HG02943 (cell line): ENCODE measurements at regions not wholly inside any gene's neighbourhood (a gene's known extent, or its start where the extent isn't known, plus 50 kb on each side); places are given as distances from the start of the nearest gene placed in this dataset.
"Not testable (repeated sequence)": the region's sequence is repeated elsewhere in the genome, so short reads cannot be mapped to it uniquely, and the experiment has no call there.

ENCODE experiments used
- ATAC-seq: cut with Tn5 transposase; IDR thresholded peaks from one replicate; pipeline ENCODE4 v1.9.1; 2021; ENCODE audit warnings: mild to moderate bottlenecking, low read depth, moderate library complexity; ENCODE audit not compliant: unreplicated experiment

DNA sequence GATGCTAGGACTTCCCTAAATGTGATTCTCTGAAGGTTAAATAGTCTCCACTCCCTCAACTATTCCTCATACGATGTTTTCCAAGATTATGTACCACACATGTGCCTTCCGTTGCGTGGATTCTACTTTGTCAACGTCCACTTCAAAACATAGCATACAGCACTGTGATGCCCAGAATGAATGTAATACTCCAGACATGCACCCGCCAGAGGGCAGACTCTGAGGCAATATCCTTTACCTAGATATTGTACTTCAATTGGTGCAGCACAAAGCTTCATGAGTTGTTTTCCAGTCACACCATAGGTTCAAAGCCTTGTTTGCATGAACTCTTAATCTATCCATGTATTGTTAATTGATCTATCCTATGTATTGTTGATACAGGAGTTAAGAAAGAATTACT is 201.0 kb upstream of the NABP1 start:
- no peak for ATAC-seq

DNA sequence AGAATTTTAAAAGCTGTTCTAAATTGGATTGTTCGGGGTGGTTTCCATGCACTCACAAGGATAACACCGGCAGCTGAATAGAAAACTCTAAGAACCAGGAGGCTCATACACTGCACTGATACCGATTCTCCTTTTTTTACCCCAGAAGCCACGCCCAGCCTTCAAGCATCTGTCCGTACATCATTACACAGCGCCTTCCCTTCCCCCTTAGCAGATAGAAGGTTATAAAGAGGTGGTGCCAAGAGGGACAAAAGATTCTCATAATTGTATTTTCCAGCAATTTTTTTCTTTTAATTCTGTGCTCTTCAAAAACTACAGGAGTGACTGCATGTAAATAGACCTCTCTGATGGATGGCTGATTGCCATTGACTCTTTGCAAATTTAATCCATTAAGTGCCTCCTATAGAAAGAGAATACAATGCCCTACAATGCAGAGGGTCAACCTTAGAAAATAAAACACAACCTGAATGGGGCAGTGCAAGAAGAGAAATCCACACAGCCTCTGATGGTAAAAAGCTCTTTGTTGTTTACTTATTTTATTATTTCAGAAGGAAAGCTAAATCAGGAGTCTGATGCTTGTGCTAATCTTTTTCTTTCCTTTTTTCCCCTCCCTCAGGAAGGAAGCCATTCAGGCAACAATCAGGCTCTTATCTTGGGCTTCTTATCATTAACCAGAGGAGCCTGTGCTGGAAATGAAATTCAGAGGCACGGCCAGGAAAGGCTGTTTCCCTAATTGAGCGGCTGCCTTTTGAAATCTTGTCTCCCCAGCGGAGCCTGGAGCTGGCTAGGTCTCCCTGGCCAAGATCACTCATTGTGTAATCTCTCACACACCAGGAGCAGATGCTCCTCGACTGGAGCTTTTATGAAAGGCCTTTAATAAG is 198.9 kb upstream of the NABP1 start:
- ATAC-seq: no peak

- ATAC-seq: peak; percentile 74
These were observed 198.3 kb upstream of the NABP1 start for GRCh38 chr2:191479680-191480023.

GRCh38 chr2:191481305-191482070 is 196.4 kb upstream of the NABP1 start:
- ATAC-seq: no peak

DNA sequence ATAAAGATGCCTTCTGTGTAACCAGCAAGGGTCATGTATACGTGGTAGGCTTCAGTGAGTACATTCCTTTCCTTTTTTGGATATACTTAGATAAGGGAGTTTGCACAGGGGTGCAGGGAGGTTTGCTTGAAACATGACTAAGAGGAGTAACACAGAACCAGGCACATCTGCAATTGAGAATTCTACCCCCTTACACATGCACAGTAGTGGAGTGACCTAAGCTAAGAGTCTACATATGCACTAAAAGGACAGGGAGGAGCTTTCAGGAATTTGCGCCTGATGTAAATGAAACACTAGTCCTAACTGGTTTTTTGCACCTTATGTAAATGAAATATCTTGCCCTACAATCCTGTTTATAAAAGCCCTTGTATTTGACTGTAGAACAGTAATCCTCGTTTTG is 194.8 kb upstream of the NABP1 start:
- no peak for ATAC-seq

DNA sequence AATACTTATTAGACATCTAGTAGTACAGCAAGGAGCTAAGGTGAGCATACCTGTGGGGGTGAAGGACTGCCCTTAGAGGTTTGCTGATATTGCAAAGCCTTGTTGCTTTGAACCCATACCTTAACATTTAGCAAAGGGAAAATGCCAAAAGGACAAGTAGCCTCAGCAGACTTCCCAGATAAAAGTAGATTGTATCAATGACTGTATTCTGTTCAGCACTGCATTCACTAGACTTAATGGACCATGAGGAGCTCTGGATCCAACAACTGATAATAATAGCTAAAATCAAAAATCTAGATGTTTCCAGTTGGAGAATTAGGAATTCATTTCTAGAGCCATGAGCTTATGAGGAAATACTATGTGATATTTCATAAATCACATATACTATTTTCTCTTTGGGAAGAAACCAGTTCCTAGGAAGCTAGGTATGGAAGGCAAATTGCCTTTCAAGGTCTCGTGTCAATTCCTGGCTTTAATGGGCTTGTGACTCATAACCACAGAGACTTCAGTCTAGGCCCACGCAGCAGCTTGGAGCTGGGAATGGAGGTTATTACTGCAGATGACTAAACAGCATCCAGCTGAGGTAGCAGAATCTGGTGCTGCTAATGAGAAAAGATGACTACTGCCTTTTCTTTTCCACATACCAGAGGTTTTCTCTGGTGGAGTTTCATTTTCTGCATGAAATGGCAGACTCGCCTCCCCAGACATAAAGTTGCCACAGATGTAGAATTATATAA is 191.2 kb upstream of the NABP1 start:
- ATAC-seq: no peak

GRCh38 chr2:191488135-191488534 is 189.8 kb upstream of the NABP1 start:
- ATAC-seq: no peak

DNA sequence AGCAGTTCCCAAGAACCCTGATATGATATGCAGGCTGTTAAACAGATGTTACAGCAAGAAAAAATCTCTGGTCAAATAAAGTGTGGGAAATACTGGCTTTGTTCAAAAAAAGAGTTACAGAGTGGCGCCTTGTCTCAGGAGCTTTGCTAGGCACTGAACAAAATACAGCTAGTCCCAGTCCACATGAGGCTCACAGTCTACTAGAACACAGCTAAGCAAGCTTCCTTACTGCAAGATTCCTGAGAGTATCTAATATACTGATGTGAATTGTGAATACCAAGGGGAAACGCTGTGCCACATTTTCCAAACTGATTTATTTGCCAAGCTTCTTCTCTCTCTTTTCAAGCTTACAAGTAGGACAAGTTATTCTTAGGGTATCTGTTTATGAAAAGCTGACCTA is 188.8 kb upstream of the NABP1 start:
- no peak for ATAC-seq

GRCh38 chr2:191496838-191497237 is 181.1 kb upstream of the NABP1 start:
- ATAC-seq: no peak

DNA sequence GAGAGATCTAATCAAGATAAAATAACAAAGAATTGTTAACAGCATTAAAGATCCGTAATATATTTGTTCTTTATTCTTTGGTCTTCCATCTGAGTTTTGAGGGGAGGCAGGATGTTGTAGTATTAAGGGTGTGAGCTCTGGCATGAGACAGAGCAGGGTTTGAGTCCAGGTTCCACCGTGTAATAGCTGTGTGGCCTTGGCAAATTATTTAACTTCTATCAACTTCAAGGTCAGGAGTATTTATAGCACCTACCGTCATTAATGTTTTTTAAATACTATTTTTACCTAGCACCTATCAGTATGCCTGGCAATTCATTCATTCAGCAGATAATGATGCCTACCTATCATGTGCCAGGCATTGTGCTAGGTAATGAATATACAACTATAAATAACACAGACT is 180.1 kb upstream of the NABP1 start:
- no peak for ATAC-seq

GRCh38 chr2:191499050-191499449 is 178.9 kb upstream of the NABP1 start:
- ATAC-seq: no peak

DNA sequence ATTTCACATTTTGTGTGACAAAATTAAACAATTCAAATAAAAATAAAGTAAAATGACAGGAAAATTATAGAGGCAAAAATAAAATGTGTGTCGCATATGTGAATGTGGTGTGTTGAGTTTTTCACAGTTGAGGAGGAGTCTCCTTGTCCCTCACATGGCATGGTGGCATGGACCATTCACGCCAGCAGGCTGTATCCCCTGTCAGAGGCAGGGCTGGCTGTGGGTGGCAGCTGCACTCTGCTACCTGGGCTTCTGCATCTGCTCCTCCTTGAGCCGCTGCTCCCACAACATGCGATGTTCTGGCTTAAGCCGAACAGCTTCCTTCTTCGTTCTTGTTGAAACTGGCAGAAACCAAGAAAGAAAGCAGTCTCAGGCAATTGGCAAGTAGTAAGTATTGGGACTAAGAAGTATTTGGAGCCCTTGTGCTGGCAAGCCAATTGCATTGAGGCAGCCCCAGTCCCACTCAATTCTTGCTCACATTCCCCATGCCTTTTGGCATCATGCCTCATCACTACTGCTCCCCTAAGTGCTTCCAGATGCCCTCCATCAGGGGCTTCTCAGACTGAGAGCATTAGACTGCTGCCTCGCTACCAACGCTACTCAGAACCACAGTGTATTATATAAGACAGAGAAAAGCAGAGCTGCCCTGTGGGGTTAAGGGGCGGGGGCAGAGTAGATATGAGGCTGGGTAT is 177.9 kb upstream of the NABP1 start:
- no peak for ATAC-seq

DNA sequence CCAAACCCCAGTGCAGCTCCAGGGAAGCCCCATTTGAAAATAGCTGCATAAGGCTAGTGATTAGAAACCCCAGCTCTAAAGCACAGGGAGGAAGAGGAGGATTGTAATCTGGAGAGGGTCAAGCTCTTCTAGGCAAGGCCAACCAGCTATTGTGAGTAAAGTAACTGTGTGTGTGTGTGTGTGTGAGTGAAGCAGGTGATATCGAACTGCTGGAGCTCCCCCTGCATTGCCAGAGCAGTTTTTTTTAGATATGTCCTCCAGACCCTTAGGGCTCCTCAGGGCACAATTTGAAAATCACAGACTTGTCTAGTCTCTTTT is 177.4 kb upstream of the NABP1 start:
- ATAC-seq: no peak

GRCh38 chr2:191500884-191501560 is 176.9 kb upstream of the NABP1 start:
- ATAC-seq: no peak

DNA sequence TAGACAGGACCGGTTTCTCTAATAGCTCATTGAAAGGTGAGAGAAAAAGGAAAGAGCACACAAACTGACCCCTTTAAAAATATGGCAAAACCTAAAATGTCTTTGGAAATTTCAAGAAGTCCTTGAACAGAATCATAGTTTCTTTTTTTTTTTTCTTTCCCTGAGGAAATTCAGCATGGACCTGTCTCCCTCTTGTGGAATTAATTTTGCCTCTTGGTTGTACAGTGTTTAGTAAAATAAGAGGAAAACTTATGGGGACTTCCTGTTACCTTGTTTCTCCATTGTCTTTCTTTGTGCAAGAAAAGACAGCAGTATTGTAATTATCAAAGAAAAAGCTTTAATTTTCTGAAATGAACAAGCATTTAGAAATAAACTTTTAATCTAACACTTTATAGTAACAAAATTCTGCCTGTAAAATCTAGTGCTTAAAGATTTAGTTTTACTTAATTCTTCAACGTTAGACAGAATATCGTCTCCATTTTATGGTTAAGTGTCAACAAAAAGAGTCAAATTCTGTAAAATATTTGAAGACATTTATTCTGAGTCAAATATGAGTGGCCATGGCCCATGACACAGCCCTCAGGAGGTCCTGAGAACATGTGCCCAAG is 176.3 kb upstream of the NABP1 start:
- ATAC-seq: no peak

DNA sequence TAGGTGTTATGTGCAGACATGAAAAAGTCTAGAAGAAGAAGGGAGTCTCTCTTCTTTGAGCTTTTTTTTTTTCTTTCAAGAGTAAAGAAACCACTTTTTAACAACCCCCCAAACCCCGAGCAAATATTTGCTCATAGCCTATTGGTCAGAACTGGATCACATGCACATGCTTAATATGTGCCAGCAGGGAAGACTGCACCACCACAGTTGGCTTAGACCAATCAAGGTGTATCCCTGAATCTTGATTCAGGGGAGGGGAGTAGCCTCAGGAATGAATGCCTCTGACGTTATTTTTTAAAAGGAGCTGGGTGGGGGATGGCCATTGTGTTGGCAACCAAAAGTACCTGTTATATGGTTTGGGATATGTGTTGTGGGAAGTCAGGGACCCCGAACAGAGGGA is 171.4 kb upstream of the NABP1 start:
- no peak for ATAC-seq

DNA sequence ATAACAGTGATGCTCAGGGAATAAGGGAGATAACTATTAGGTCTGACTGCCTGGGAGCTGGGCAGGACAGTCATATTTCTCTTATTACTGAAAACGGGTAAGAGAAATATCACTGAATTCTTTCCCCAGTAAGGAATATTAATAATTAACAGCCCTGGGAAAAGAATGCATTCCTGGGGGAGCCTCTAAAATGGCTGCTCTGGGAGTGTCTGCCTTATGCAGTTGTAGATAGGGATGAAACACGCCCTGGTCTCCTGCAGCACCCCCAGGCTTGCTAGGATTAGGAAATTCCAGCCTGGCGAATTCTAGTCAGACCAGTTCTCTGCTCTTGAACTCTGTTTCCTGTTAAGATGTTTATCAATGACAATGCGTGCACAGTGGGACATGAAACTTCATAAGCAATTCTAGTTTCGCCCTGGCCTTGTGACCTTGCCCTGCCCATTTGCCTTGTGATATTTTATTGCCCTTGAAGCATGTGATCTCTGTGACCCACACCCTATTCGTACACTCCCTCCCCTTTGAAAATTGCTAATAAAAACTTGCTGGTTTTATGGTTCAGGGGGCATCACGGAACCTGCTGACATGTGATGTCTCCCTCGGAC is 170.6 kb upstream of the NABP1 start:
- ATAC-seq: not testable (repeated sequence)

- ATAC-seq: no peak
These were observed 169.2 kb upstream of the NABP1 start for GRCh38 chr2:191508738-191509137.

GRCh38 chr2:191512216-191512835 is 165.6 kb upstream of the NABP1 start:
- no peak for ATAC-seq
